ENCODE measurements at regions not wholly inside any gene's neighbourhood (a gene's known extent, or its start where the extent isn't known, plus 50 kb on each side); places are given as distances from the start of the nearest gene placed in this dataset.

GRCh38 chr4:33302321-33302720, 2582.2 kb downstream of the PCDH7 start:
- no peak for DNase-seq

GRCh38 chr4:33306131-33306530, 2586.0 kb downstream of the PCDH7 start:
- DNase-seq: no peak

- DNase-seq: no peak
Measured at GRCh38 chr4:33316033-33316432, 2595.9 kb downstream of the PCDH7 start.

GRCh38 chr4:33316578-33316977, 2596.4 kb downstream of the PCDH7 start:
- no peak for DNase-seq

- DNase-seq: no peak
Measured at GRCh38 chr4:33323393-33323792, 2603.2 kb downstream of the PCDH7 start.

- DNase-seq: peak; percentile 90
Measured at GRCh38 chr4:33334416-33334815, 2614.2 kb downstream of the PCDH7 start.

GRCh38 chr4:33339762-33340161, 2619.6 kb downstream of the PCDH7 start:
- no peak for DNase-seq

GRCh38 chr4:33340168-33340567, 2620.0 kb downstream of the PCDH7 start:
- no peak for DNase-seq

- peak; percentile 74 for DNase-seq
Measured at GRCh38 chr4:33349376-33349775, 2629.2 kb downstream of the PCDH7 start.

GRCh38 chr4:33357121-33357520, 2637.0 kb downstream of the PCDH7 start:
- no peak for DNase-seq

- no peak for DNase-seq
Measured at GRCh38 chr4:33369446-33369845, 2649.3 kb downstream of the PCDH7 start.

- peak; percentile 89 for DNase-seq
Measured at GRCh38 chr4:33381816-33382215, 2661.6 kb downstream of the PCDH7 start.

GRCh38 chr4:33386764-33387163, 2666.6 kb downstream of the PCDH7 start:
- peak; percentile 36 for DNase-seq

GRCh38 chr4:33390976-33391375, 2670.8 kb downstream of the PCDH7 start:
- DNase-seq: no peak

GRCh38 chr4:33395731-33396485, 2675.7 kb downstream of the PCDH7 start:
- DNase-seq: peak; percentile 89

GRCh38 chr4:33400504-33400903, 2680.3 kb downstream of the PCDH7 start:
- no peak for DNase-seq

- DNase-seq: no peak
Measured at GRCh38 chr4:33407496-33407895, 2687.3 kb downstream of the PCDH7 start.

- no peak for DNase-seq
Measured at GRCh38 chr4:33411182-33411581, 2691.0 kb downstream of the PCDH7 start.

GRCh38 chr4:33421887-33422286, 2701.7 kb downstream of the PCDH7 start:
- no peak for DNase-seq

GRCh38 chr4:33422656-33423055, 2702.5 kb downstream of the PCDH7 start:
- no peak for DNase-seq

- DNase-seq: no peak
Measured at GRCh38 chr4:33425936-33426335, 2705.8 kb downstream of the PCDH7 start.

- DNase-seq: no peak
Measured at GRCh38 chr4:33427676-33428075, 2707.5 kb downstream of the PCDH7 start.

- no peak for DNase-seq
Measured at GRCh38 chr4:33429971-33430370, 2709.8 kb downstream of the PCDH7 start.

- DNase-seq: no peak
Measured at GRCh38 chr4:33437406-33437805, 2717.2 kb downstream of the PCDH7 start.

GRCh38 chr4:33446953-33447352, 2726.8 kb downstream of the PCDH7 start:
- no peak for DNase-seq

All from DMS53 (cell line).